ENCODE measurements at regions not wholly inside any gene's neighbourhood (a gene's known extent, or its start where the extent isn't known, plus 50 kb on each side); places are given as distances from the start of the nearest gene placed in this dataset.
"Not testable (repeated sequence)": the region's sequence is repeated elsewhere in the genome, so short reads cannot be mapped to it uniquely, and the experiment has no call there.

GRCh38 chr1:30000266-30000665 lies 723.1 kb downstream of the MATN1 start:
- Histone ChIP-seq H3K27me3 (peaks cover 0 to 4% of the 10 kb centered on the region in 2 donors), H3K4me1 (no peaks in the 10 kb centered on the region), H3K4me3 (no peak overlapping the region), H3K9me3 (peaks cover 0 to 4% (median 0%) of the 10 kb centered on the region in 3 donors), H3K27ac (no peak overlapping the region), H3K36me3 (no peaks in the 10 kb centered on the region)
- intact Hi-C loops (cut with DNase I; ENCODE audit: low total_unique reads): no loop called here
- TF ChIP-seq, protein P1, sequence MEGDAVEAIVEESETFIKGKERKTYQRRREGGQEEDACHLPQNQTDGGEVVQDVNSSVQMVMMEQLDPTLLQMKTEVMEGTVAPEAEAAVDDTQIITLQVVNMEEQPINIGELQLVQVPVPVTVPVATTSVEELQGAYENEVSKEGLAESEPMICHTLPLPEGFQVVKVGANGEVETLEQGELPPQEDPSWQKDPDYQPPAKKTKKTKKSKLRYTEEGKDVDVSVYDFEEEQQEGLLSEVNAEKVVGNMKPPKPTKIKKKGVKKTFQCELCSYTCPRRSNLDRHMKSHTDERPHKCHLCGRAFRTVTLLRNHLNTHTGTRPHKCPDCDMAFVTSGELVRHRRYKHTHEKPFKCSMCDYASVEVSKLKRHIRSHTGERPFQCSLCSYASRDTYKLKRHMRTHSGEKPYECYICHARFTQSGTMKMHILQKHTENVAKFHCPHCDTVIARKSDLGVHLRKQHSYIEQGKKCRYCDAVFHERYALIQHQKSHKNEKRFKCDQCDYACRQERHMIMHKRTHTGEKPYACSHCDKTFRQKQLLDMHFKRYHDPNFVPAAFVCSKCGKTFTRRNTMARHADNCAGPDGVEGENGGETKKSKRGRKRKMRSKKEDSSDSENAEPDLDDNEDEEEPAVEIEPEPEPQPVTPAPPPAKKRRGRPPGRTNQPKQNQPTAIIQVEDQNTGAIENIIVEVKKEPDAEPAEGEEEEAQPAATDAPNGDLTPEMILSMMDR (IDR thresholded peaks at IDR 0.05): no peak
- no peak for DNase-seq

DNA sequence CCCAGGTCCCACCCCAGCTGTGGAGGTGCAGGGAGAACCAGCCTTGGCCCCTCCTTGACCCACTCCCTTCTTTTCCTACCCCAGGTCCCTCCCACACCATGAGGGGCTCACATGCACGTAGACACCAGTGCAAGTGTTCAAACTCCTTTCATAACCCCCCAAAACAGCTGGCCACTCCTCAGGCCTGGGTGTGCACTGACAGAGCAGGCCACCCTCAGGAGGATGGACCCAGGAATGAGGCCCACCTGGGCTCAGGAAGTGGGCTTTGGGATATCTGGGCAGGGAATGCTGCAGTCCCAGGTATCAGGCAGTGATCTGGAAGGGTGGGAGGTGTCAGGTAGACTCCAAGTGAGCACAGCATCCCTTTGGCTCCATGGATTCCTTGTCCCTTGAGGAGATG lies 723.8 kb downstream of the MATN1 start:
- DNase-seq: no peak
- H3K4me3 ChIP-seq: no peak overlapping the region
- H3K27ac ChIP-seq: no peak overlapping the region
- H3K4me1 ChIP-seq: no peaks in the 10 kb centered on the region
- H3K9me3 ChIP-seq: peaks cover 0 to 7% (median 0%) of the 10 kb centered on the region in 3 donors
- intact Hi-C loops (cut with DNase I; ENCODE audit: low total_unique reads): no loop called here
- H3K27me3 ChIP-seq: peaks cover 0 to 4% of the 10 kb centered on the region in 2 donors
- TF ChIP-seq, protein P1 (IDR thresholded peaks at IDR 0.05): no peak
- H3K36me3 ChIP-seq: no peaks in the 10 kb centered on the region

DNA sequence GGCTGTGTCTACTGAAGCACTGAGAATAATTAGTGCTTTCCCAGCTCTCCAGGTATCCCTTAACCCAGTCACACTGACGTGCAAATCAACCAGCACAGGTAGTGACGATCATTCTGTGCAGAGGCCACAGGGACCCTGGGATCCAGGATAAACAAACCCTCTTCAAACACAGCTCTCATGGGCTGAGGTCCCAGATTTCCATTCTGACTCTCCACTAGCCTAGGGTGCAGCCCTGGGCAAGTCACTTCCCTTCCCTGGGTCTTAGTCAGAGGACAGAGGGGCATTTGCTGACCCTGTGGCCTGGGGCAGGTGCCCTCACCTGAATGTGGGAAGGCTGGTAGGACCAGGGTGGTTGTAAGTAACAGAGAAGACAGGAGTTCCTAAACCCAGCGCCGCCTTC lies 724.7 kb downstream of the MATN1 start:
- H3K27ac ChIP-seq: no peak overlapping the region
- no peaks in the 10 kb centered on the region for H3K36me3 ChIP-seq
- TF ChIP-seq, protein P1 (IDR thresholded peaks at IDR 0.05): no peak
- no peak overlapping the region for H3K4me3 ChIP-seq
- no peaks in the 10 kb centered on the region for H3K4me1 ChIP-seq
- peaks cover 0 to 13% (median 0%) of the 10 kb centered on the region in 3 donors for H3K9me3 ChIP-seq
- intact Hi-C loops (cut with DNase I; ENCODE audit: low total_unique reads): no loop called here
- DNase-seq: no peak
- peaks cover 0 to 4% of the 10 kb centered on the region in 2 donors for H3K27me3 ChIP-seq

DNA sequence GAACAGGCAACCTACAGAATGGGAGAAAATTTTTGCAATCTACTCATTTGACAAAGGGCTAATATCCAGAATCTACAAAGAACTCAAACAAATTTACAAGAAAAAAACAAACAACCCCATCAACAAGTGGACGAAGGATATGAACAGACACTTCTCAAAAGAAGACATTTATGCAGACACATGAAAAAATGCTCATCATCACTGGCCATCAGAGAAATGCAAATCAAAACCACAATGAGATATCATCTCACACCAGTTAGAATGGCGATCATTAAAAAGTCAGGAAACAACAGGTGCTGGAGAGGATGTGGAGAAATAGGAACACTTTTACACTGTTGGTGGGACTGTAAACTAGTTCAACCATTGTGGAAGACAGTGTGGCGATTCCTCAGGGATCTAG lies 725.6 kb downstream of the MATN1 start:
- DNase-seq; H3K4me3 ChIP-seq; H3K36me3 ChIP-seq; intact Hi-C loops (cut with DNase I; ENCODE audit: low total_unique reads); H3K4me1 ChIP-seq; H3K27me3 ChIP-seq; H3K27ac ChIP-seq: not testable (repeated sequence)
- H3K9me3 ChIP-seq: peaks cover 0 to 21% (median 0%) of the 10 kb centered on the region in 3 donors

- intact Hi-C loops (cut with DNase I; ENCODE audit: low total_unique reads): no loop called here
- Histone ChIP-seq H3K4me3 (no peak overlapping the region), H3K27ac (no peak overlapping the region), H3K27me3 (peaks cover 0 to 9% of the 10 kb centered on the region in 2 donors), H3K36me3 (no peaks in the 10 kb centered on the region), H3K9me3 (peaks cover 0 to 21% (median 0%) of the 10 kb centered on the region in 3 donors), H3K4me1 (no peaks in the 10 kb centered on the region)
- no peak for DNase-seq
- TF ChIP-seq, protein P1 (IDR thresholded peaks at IDR 0.05): no peak
These were observed 729.4 kb downstream of the MATN1 start for GRCh38 chr1:29993950-29994349.

GRCh38 chr1:29991815-29992214 lies 731.6 kb downstream of the MATN1 start:
- no peak overlapping the region for H3K4me3 ChIP-seq
- TF ChIP-seq, protein P1 (IDR thresholded peaks at IDR 0.05): no peak
- intact Hi-C loops (cut with DNase I; ENCODE audit: low total_unique reads): no loop called here
- peaks cover 0 to 21% (median 0%) of the 10 kb centered on the region in 3 donors for H3K9me3 ChIP-seq
- no peaks in the 10 kb centered on the region for H3K36me3 ChIP-seq
- no peak for DNase-seq
- H3K27me3 ChIP-seq: peaks cover 0 to 10% of the 10 kb centered on the region in 2 donors
- H3K27ac ChIP-seq: no peak overlapping the region
- no peaks in the 10 kb centered on the region for H3K4me1 ChIP-seq

Measured in tibial artery (tissue), 4 donors.